Glutamatergic neuron (in vitro differentiated cells): ENCODE measurements at regions not wholly inside any gene's neighbourhood (a gene's known extent, or its start where the extent isn't known, plus 50 kb on each side); places are given as distances from the start of the nearest gene placed in this dataset.

Experiments
- DNase-seq: peaks from one replicate; pipeline ENCODE4 v3.0.0; 2022
- H3K27ac Mint-ChIP-seq: one replicate; pipeline ENCODE4 v1.8.0; 2020; ENCODE audit warnings: mild to moderate bottlenecking, mixed read lengths, inconsistent platforms; ENCODE audit not compliant: unreplicated experiment
- H3K27me3 Mint-ChIP-seq: one replicate; pipeline ENCODE4 v1.8.0; 2020; ENCODE audit warnings: mild to moderate bottlenecking, moderate library complexity, mixed read lengths, inconsistent platforms; ENCODE audit not compliant: unreplicated experiment
- H3K36me3 Mint-ChIP-seq: one replicate; pipeline ENCODE4 v1.8.0; 2020; ENCODE audit warnings: mild to moderate bottlenecking, mixed read lengths, inconsistent platforms; ENCODE audit not compliant: unreplicated experiment
- H3K4me1 Mint-ChIP-seq: one replicate; pipeline ENCODE4 v1.8.0; 2020; ENCODE audit warnings: mild to moderate bottlenecking, low read depth, mixed read lengths, inconsistent platforms; ENCODE audit not compliant: unreplicated experiment
- H3K4me3 Mint-ChIP-seq: one replicate; pipeline ENCODE4 v1.8.0; 2020; ENCODE audit warnings: mild to moderate bottlenecking, mixed read lengths, inconsistent platforms; ENCODE audit not compliant: unreplicated experiment
- H3K9me3 Mint-ChIP-seq: one replicate; pipeline ENCODE4 v1.8.0; 2020; ENCODE audit warnings: mild to moderate bottlenecking, moderate library complexity, mixed read lengths, inconsistent platforms; ENCODE audit not compliant: unreplicated experiment
- CTCF ChIP-seq: fragments of 200-600 bp; sonication (generic); IDR thresholded peaks from one replicate; pipeline ENCODE4 v1.5.0; 2021; ENCODE audit not compliant: partially characterized antibody, unreplicated experiment

- H3K9me3 Mint-ChIP-seq: no peaks in the 10 kb centered on the region
- peaks cover 19% of the 10 kb centered on the region for H3K4me1 Mint-ChIP-seq
- H3K4me3 Mint-ChIP-seq: no peak overlapping the region
- no peaks in the 10 kb centered on the region for H3K36me3 Mint-ChIP-seq
- no peak overlapping the region for H3K27ac Mint-ChIP-seq
- no peaks in the 10 kb centered on the region for H3K27me3 Mint-ChIP-seq
- TF ChIP-seq CTCF: no peak
- no peak for DNase-seq
Observed at GRCh38 chr2:51760441-51760840, 728.5 kb upstream of the NRXN1 start.

DNA sequence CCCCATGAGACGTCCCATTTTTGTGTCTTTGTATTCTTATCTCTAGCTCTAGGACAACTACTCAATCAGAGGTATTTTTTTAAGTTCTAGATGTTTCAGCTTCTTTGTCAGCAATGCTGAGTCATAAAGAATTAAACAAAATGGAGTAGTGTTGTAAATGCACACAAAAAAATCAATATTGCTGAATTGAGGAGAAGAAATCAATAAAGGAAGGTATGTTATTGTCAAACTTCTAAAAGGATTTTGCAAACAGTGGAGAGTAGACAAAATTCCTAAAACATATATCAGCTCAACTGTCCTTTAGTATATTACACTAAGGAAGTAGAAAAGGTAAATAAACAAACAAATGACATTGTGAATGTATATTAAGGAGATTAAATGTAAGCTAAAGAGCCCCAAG lies 726.1 kb upstream of the NRXN1 start:
- no peaks in the 10 kb centered on the region for H3K36me3 Mint-ChIP-seq
- no peak for TF ChIP-seq CTCF
- H3K27ac Mint-ChIP-seq: peak overlapping the region; percentile 6
- H3K4me1 Mint-ChIP-seq: peaks cover 28% of the 10 kb centered on the region
- no peaks in the 10 kb centered on the region for H3K9me3 Mint-ChIP-seq
- DNase-seq: no peak
- no peak overlapping the region for H3K4me3 Mint-ChIP-seq
- H3K27me3 Mint-ChIP-seq: no peaks in the 10 kb centered on the region

- Mint-ChIP-seq H3K9me3 (no peaks in the 10 kb centered on the region), H3K4me1 (peaks cover 2% of the 10 kb centered on the region), H3K27me3 (no peaks in the 10 kb centered on the region), H3K4me3 (no peak overlapping the region), H3K36me3 (no peaks in the 10 kb centered on the region), H3K27ac (no peak overlapping the region)
- DNase-seq: no peak
- no peak for TF ChIP-seq CTCF
Observed at GRCh38 chr2:51734115-51734514, 702.2 kb upstream of the NRXN1 start.

GRCh38 chr2:51723691-51724090 lies 691.8 kb upstream of the NRXN1 start:
- TF ChIP-seq CTCF: no peak
- H3K9me3 Mint-ChIP-seq: no peaks in the 10 kb centered on the region

GRCh38 chr2:51722311-51722710 lies 690.4 kb upstream of the NRXN1 start:
- Mint-ChIP-seq H3K4me1 (no peaks in the 10 kb centered on the region), H3K27ac (no peak overlapping the region), H3K4me3 (no peak overlapping the region), H3K36me3 (no peaks in the 10 kb centered on the region), H3K27me3 (no peaks in the 10 kb centered on the region), H3K9me3 (no peaks in the 10 kb centered on the region)
- TF ChIP-seq CTCF: no peak
- DNase-seq: no peak

More at GRCh38 chr2:51723691-51724090, 691.8 kb upstream of the NRXN1 start:
- Mint-ChIP-seq H3K4me3 (no peak overlapping the region), H3K36me3 (no peaks in the 10 kb centered on the region), H3K4me1 (no peaks in the 10 kb centered on the region), H3K27me3 (no peaks in the 10 kb centered on the region), H3K27ac (no peak overlapping the region)
- DNase-seq: no peak
